ENCODE measurements at regions not wholly inside any gene's neighbourhood (a gene's known extent, or its start where the extent isn't known, plus 50 kb on each side); places are given as distances from the start of the nearest gene placed in this dataset.

DNA sequence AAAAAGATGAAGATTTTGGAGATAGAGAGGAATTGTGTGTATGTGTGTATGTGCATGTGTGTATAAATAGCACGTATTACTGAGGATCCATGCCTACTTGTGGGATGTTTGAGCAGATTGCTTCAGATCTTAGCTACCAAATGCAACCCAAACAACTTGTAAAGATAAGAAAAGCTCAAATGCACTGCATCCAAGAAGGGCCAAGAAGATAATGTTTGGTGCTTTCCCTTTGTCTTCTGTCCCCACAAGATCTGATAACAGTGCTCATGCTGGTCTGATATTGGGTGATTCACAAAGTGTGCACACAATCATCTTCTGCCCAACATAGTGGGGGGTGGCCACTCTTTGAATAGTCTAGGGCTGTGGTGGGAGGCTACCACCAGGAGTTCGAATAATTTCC, 284.8 kb upstream of the CYRIA start (continued):
- TF ChIP-seq, protein P1, sequence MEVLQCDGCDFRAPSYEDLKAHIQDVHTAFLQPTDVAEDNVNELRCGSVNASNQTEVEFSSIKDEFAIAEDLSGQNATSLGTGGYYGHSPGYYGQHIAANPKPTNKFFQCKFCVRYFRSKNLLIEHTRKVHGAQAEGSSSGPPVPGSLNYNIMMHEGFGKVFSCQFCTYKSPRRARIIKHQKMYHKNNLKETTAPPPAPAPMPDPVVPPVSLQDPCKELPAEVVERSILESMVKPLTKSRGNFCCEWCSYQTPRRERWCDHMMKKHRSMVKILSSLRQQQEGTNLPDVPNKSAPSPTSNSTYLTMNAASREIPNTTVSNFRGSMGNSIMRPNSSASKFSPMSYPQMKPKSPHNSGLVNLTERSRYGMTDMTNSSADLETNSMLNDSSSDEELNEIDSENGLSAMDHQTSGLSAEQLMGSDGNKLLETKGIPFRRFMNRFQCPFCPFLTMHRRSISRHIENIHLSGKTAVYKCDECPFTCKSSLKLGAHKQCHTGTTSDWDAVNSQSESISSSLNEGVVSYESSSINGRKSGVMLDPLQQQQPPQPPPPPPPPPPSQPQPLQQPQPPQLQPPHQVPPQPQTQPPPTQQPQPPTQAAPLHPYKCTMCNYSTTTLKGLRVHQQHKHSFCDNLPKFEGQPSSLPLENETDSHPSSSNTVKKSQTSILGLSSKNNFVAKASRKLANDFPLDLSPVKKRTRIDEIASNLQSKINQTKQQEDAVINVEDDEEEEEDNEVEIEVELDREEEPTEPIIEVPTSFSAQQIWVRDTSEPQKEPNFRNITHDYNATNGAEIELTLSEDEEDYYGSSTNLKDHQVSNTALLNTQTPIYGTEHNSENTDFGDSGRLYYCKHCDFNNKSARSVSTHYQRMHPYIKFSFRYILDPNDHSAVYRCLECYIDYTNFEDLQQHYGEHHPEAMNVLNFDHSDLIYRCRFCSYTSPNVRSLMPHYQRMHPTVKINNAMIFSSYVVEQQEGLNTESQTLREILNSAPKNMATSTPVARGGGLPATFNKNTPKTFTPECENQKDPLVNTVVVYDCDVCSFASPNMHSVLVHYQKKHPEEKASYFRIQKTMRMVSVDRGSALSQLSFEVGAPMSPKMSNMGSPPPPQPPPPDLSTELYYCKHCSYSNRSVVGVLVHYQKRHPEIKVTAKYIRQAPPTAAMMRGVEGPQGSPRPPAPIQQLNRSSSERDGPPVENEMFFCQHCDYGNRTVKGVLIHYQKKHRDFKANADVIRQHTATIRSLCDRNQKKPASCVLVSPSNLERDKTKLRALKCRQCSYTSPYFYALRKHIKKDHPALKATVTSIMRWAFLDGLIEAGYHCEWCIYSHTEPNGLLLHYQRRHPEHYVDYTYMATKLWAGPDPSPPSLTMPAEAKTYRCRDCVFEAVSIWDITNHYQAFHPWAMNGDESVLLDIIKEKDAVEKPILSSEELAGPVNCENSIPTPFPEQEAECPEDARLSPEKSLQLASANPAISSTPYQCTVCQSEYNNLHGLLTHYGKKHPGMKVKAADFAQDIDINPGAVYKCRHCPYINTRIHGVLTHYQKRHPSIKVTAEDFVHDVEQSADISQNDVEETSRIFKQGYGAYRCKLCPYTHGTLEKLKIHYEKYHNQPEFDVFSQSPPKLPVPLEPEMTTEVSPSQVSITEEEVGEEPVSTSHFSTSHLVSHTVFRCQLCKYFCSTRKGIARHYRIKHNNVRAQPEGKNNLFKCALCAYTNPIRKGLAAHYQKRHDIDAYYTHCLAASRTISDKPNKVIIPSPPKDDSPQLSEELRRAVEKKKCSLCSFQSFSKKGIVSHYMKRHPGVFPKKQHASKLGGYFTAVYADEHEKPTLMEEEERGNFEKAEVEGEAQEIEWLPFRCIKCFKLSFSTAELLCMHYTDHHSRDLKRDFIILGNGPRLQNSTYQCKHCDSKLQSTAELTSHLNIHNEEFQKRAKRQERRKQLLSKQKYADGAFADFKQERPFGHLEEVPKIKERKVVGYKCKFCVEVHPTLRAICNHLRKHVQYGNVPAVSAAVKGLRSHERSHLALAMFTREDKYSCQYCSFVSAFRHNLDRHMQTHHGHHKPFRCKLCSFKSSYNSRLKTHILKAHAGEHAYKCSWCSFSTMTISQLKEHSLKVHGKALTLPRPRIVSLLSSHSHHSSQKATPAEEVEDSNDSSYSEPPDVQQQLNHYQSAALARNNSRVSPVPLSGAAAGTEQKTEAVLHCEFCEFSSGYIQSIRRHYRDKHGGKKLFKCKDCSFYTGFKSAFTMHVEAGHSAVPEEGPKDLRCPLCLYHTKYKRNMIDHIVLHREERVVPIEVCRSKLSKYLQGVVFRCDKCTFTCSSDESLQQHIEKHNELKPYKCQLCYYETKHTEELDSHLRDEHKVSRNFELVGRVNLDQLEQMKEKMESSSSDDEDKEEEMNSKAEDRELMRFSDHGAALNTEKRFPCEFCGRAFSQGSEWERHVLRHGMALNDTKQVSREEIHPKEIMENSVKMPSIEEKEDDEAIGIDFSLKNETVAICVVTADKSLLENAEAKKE (CRISPR knock-in tag; IDR thresholded peaks at IDR 0.05) = no peak
- TF ChIP-seq POLR2AphosphoS5 (IDR thresholded peaks at IDR 0.05; ENCODE audit: low read depth) = no peak
- no peak for TF ChIP-seq NANOG (IDR thresholded peaks at IDR 0.05; ENCODE audit: borderline replicate concordance)

DNA sequence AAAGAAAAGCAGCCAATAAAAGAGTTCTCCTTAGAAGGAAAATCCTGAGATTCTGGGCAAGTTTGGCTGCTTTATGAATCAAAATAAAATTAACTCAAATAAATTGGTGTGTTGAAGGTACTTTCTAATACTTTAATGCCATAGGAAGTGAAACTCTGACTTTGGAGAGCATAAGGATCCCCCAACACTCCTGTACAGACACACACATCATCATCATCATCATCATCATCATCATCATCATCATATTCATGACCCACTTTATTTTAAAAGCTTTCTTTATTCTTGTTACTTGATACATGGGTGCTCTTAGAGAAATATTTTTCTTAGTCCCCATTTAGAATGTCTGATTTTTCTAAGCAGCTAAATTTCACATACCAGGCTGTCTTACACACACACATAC, 283.1 kb upstream of the CYRIA start:
- no peaks in the 10 kb centered on the region for H3K27me3 ChIP-seq (ENCODE audit: insufficient read depth)
- Mint-ChIP-seq H3K4me1 (peaks cover 6% of the 10 kb centered on the region; the same call in 2 of the 3 replicates), H3K27ac (no peak overlapping the region), H3K9me3 (no peaks in the 10 kb centered on the region), H3K27me3 (ENCODE audit: insufficient read depth, low read depth, poor library complexity) (no peaks in the 10 kb centered on the region), H3K36me3 (ENCODE audit: low read depth) (no peaks in the 10 kb centered on the region), H3K4me3 (no peak overlapping the region)
- no peak overlapping the region for H3K27ac ChIP-seq (ENCODE audit: low read depth)
- H3K4me3 ChIP-seq = no peak overlapping the region
- H3F3A ChIP-seq (replicated peaks; ENCODE audit: low read depth) = no peaks in the 10 kb centered on the region
- DNase-seq (ENCODE audit: low spot score) (no peak), ATAC-seq (no peak)
- H2AFZ ChIP-seq = no peak overlapping the region
- no peaks in the 10 kb centered on the region for H3K36me3 ChIP-seq (ENCODE audit: insufficient read depth)
- H3K9me2 ChIP-seq (ENCODE audit: insufficient read depth) = 0 out of 2 replicates have a peak, but pooled peaks cover 6% of the 10 kb centered on the region
- H3K4me1 ChIP-seq (ENCODE audit: insufficient read depth) = no peaks in the 10 kb centered on the region
- no peaks in the 10 kb centered on the region for H3K79me2 ChIP-seq (replicated peaks; ENCODE audit: insufficient read depth)
- H4K20me1 ChIP-seq (replicated peaks; ENCODE audit: insufficient read depth) = no peaks in the 10 kb centered on the region
- H3K4me2 ChIP-seq = no peak overlapping the region
- TF ChIP-seq POLR2AphosphoS5 (IDR thresholded peaks at IDR 0.05; ENCODE audit: low read depth) (no peak), CREB1 (CRISPR knock-in tag; IDR thresholded peaks at IDR 0.05; ENCODE audit: low read depth) (no peak), ZNF331 (CRISPR knock-in tag; IDR thresholded peaks at IDR 0.05; ENCODE audit: low read depth) (no peak), EZH2 (IDR thresholded peaks at IDR 0.05; ENCODE audit: low read depth, unreplicated experiment) (no peak), ZNF114 (CRISPR knock-in tag; IDR thresholded peaks at IDR 0.05) (no peak), STAT1 (IDR thresholded peaks at IDR 0.05; ENCODE audit: unreplicated experiment) (no peak), NANOG (IDR thresholded peaks at IDR 0.05; ENCODE audit: borderline replicate concordance) (no peak), JUNB (IDR thresholded peaks at IDR 0.05; ENCODE audit: unreplicated experiment) (no peak), EZH2phosphoT487 (IDR thresholded peaks at IDR 0.05; ENCODE audit: unreplicated experiment) (no peak)
- TF ChIP-seq, protein P1 (CRISPR knock-in tag; IDR thresholded peaks at IDR 0.05) = no peak

Data from GM23338 (cell line).